VCaP (cell line): ENCODE measurements at regions not wholly inside any gene's neighbourhood (a gene's known extent, or its start where the extent isn't known, plus 50 kb on each side); places are given as distances from the start of the nearest gene placed in this dataset.
"Not testable (repeated sequence)": the region's sequence is repeated elsewhere in the genome, so short reads cannot be mapped to it uniquely, and the experiment has no call there.

Experiments used
- H3K27ac ChIP-seq: fragments of 450-650 bp; 2 replicates; pipeline ENCODE4 v1.5.1; 2017
- TF ChIP-seq, protein P1 (sequence below): fragments of 450-650 bp; conservative IDR thresholded peaks from 2 replicates; pipeline ENCODE4 v1.5.1; 2017; ENCODE audit warnings: mild to moderate bottlenecking, moderate library complexity

DNA sequence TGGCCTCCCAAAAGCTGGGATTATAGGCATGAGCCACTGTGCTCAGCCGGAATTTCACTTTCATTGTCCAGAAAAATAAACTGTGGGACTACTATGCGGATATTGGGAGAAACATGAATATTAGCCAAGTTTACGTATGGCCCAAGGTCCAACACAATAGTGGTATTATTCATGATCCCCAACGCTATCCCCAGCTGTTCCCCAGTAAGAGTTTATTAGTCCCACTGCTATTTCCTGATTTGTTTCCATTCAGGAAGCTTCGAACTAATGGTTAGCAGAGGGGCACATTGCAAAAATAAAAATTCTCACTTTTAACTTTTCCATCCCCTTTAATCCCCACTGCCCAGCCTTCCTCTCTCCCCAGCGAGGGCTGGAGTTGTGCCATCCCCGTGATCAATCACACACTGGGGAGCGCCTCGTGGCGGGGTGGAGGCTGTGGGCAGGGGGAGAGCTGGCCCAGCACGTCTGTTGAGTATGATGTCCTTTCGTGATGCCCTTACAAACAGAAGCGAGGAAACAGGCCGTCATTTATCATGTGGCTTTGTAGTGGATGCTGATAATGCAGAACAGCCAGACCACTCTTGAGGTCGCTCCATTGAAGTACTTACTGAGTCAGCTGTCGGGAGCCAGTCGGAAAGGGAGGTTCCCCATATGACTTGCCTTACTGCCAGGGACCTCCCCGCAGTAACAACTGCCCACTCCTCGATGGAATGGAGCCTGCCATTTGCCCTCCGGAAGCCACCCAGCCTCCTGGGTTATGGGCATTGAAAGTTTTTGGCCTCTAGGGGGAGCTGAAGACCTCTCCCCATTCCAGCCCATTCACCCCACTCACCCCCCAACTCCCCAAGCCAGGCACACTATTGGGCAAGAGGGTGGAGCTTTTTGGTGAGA lies 117.0 kb downstream of the KDR start:
- H3K27ac ChIP-seq, result no peak overlapping the region

DNA sequence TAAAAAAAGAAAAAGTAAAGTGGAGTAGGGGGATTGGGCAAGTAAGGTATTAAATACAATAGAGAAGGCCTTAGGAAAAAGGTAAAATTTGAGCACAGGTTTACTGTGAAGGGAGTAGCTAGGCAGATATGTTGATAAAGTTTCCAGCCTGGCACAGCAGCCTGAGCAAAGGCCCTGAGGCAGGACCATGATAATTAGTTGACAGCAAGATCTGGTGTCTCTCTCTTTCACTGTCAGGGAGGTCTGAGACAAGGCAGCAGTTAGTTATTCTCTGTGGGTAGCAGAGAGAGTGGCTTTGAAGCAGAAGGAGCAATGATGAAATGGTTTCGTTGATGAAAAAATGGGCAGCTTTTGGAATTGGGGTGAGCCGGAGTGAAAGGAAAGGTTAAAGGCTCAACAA lies 119.5 kb downstream of the KDR start:
- no peak overlapping the region; the same call in 1 of the 2 replicates for H3K27ac ChIP-seq
- TF ChIP-seq, protein P1, sequence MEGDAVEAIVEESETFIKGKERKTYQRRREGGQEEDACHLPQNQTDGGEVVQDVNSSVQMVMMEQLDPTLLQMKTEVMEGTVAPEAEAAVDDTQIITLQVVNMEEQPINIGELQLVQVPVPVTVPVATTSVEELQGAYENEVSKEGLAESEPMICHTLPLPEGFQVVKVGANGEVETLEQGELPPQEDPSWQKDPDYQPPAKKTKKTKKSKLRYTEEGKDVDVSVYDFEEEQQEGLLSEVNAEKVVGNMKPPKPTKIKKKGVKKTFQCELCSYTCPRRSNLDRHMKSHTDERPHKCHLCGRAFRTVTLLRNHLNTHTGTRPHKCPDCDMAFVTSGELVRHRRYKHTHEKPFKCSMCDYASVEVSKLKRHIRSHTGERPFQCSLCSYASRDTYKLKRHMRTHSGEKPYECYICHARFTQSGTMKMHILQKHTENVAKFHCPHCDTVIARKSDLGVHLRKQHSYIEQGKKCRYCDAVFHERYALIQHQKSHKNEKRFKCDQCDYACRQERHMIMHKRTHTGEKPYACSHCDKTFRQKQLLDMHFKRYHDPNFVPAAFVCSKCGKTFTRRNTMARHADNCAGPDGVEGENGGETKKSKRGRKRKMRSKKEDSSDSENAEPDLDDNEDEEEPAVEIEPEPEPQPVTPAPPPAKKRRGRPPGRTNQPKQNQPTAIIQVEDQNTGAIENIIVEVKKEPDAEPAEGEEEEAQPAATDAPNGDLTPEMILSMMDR, result no peak

More for the DNA sequence above, 117.0 kb downstream of the KDR start:
- TF ChIP-seq, protein P1, result 0 out of 2 replicates have a peak, but pooled peaks have one; percentile 15

DNA sequence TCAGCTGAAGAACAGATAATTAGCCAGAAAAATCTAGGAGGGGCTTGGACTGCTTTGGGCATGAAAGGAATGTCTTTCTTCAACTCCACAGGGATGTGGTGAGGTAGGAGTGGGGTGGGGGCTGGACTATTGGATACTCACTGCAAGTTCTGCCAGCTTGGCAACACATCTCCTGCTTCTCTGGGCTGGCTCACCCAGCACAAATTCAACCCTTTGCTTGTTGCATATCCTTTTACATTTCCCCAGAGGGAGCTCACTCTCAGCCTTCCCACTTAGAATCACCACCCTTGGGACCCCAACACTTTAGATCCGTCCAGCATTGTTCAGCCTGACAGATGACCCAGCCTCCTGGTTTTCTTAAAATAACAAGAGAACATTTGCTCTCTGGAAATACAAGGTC lies 120.6 kb downstream of the KDR start:
- TF ChIP-seq, protein P1, result no peak
- H3K27ac ChIP-seq, result 0 out of 2 replicates have a peak overlapping the region, but pooled peaks have one; percentile 5

DNA sequence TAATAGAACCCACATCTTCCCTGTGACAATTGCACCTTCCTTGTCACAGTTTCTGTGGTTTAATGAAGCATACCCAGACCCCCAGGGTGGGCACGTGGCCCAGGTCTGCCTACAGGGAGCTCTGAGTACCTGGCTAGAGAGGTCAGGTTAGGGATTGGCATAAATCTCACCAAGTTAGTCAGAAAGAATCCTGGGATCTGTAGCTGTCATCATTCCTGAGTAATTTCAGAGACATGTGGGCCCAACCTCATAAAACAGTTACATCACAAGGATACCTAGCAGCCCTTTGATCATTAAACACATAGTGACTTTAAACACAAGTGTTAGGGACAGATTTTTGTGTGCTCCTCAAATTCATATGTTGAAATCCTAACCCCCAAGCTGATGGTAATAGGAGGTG lies 123.0 kb downstream of the KDR start:
- H3K27ac ChIP-seq, result no peak overlapping the region
- TF ChIP-seq, protein P1, result no peak

DNA sequence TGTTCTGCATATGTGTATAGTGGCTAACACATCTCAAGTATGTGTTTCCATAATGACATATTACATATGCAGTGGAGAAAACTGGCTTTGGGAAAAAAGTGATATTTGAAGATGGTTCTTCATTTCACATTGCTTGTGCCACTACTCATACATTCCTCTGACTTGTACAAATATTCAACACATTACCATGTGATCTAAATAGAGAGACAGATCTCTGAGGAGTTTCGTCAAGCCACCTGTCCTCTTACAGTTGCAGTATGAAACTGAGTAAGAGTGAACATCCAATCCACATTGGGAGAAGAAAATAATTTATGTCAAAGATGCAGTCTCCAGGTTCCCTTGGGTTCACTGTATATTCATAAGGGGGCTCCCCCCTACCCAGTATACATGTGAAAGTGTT lies 123.9 kb downstream of the KDR start:
- TF ChIP-seq, protein P1, result no peak
- no peak overlapping the region for H3K27ac ChIP-seq

DNA sequence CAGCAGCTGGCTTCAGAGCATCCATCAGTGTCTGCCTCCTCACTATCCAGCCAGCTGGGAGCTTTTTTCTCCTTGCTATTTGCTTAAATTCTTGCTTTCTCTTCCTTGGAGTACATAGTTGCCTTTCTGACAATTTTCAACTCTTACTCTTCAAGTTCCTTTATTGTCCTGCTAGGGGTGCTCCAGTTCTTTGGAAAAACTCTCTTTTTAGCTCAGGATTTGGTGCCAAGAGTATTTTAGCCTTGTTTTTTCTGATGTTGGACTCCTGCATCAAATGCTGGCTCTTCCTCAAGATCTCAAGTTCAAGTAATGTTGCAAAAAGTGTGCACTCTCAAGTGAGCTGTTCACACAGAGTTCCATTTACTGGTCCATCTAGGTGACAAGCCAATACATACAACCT lies 126.4 kb downstream of the KDR start:
- TF ChIP-seq, protein P1, result peak; percentile 57

DNA sequence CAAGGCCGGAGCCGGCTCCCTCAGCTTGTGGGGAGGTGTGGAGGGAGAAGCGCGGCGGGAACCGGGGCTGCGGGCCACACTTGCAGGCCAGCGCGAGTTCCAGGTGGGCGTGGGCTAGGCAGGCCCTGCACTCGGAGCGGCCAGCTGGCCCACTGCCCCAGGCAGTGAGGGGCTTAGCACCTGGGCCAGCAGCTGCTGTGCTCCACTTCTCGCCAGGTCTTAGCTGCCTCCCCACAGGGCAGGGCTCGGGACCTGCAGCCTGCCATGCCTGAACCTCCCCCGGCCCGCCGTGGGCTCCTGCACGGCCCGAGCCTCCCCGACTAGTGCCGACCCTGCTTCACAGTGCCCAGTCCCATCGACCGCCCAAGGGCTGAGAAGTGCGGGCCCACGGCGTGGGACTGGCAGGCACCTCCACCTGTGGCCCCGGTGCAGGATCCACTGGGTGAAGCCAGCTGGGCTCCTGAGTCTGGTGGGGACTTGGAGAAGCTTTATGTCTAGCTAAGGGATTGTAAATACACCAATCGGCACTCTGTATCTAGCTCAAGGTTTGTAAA lies 131.8 kb downstream of the KDR start:
- H3K27ac ChIP-seq, result not testable (repeated sequence)

More for the DNA sequence above, 126.4 kb downstream of the KDR start:
- H3K27ac ChIP-seq, result no peak overlapping the region

DNA sequence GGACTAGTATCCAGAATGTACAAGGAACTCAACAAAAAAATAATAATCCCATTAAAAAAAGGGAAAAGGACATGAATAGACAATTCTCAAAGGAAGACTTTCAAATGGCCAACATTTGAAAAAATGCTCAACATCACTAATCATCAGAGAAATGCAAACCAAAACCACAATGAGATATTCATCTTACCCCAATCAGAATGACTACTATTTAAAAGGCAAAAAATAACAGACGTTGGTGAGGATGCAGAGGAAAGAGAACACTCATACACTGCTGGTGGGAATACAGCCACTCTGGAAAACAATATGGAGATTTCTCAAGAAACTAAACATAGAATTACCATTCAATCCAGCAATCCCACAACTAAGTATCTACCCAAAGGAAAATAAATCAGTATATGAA lies 133.1 kb downstream of the KDR start:
- TF ChIP-seq, protein P1, result no peak
- no peak overlapping the region for H3K27ac ChIP-seq
